Neuronal stem cell (in vitro differentiated cells): ENCODE measurements at regions not wholly inside any gene's neighbourhood (a gene's known extent, or its start where the extent isn't known, plus 50 kb on each side); places are given as distances from the start of the nearest gene placed in this dataset.
A peak's percentile ranks its signal among the peaks of the same experiment; 100 is the strongest.

ENCODE experiments used
- DNase-seq: peaks from one replicate; pipeline ENCODE4 v3.0.0-alpha.2; 2013; ENCODE audit warnings: low spot score
- H2AFZ ChIP-seq: one replicate; pipeline ENCODE4 v1.6.1; 2013; ENCODE audit warnings: mild to moderate bottlenecking, low read length, inconsistent platforms
- H2AK5ac ChIP-seq: 2 replicates; pipeline ENCODE4 v1.6.1; 2013; ENCODE audit warnings: low read depth, mild to moderate bottlenecking, inconsistent platforms, low read length, moderate library complexity, mixed read lengths
- H2BK120ac ChIP-seq: 2 replicates; pipeline ENCODE4 v1.6.1; 2013; ENCODE audit warnings: low read depth, mild to moderate bottlenecking, inconsistent platforms, low read length, moderate library complexity, mixed read lengths
- H2BK12ac ChIP-seq: one replicate; pipeline ENCODE4 v1.6.1; 2013; ENCODE audit warnings: low read length, inconsistent platforms
- H2BK15ac ChIP-seq: 2 replicates; pipeline ENCODE4 v1.6.1; 2013; ENCODE audit warnings: mild to moderate bottlenecking, low read length, inconsistent platforms, mixed read lengths
- H2BK5ac ChIP-seq: one replicate; pipeline ENCODE4 v1.6.1; 2013; ENCODE audit warnings: inconsistent platforms, mild to moderate bottlenecking, low read length, moderate library complexity
- H3K14ac ChIP-seq: one replicate; pipeline ENCODE4 v1.6.1; 2013; ENCODE audit warnings: low read length, inconsistent platforms
- H3K18ac ChIP-seq: 2 replicates; pipeline ENCODE4 v1.6.1; 2013; ENCODE audit warnings: low read length, inconsistent platforms
- H3K23ac ChIP-seq: 2 replicates; pipeline ENCODE4 v1.6.1; 2013; ENCODE audit warnings: low read depth, mild to moderate bottlenecking, mixed read lengths, low read length, inconsistent platforms; ENCODE audit not compliant: poor library complexity
- H3K27ac ChIP-seq: replicated peaks from 3 replicates; pipeline ENCODE4 v1.5.1; 2013; ENCODE audit warnings: low read length, inconsistent platforms
- H3K27me3 ChIP-seq, 3 experiments: 2 replicates each; pipeline ENCODE4 v1.6.1; 2013; ENCODE audit warnings: low read length in 3 of 3, mild to moderate bottlenecking in 2 of 3, inconsistent platforms in 1 of 3, low read depth in 1 of 3, mixed read lengths in 1 of 3, moderate library complexity in 1 of 3; ENCODE audit not compliant: control insufficient read depth in 3 of 3, insufficient read depth in 3 of 3
- H3K36me3 ChIP-seq, 2 donors: replicated peaks in 1 of 2; 2 replicates each; pipeline ENCODE4 v1.6.1; 2013; ENCODE audit warnings: low read length in 2 of 2; ENCODE audit not compliant: control insufficient read depth in 2 of 2, insufficient read depth in 2 of 2
- H3K4ac ChIP-seq: 2 replicates; pipeline ENCODE4 v1.6.1; 2013; ENCODE audit warnings: inconsistent platforms, mild to moderate bottlenecking, low read length, moderate library complexity
- H3K4me1 ChIP-seq, 2 donors: 1 replicate in 1 of 2; 2 replicates in 1 of 2; pipeline ENCODE4 v1.6.1; 2013; ENCODE audit warnings: low read length in 2 of 2, low read depth in 1 of 2; ENCODE audit not compliant: control insufficient read depth in 2 of 2, insufficient read depth in 1 of 2
- H3K4me2 ChIP-seq: one replicate; pipeline ENCODE4 v1.6.1; 2013; ENCODE audit warnings: mild to moderate bottlenecking, low read length, inconsistent platforms; ENCODE audit not compliant: insufficient read depth, poor library complexity, severe bottlenecking
- H3K4me3 ChIP-seq, 2 donors: 2 replicates each; pipeline ENCODE4 v1.5.1; 2013; ENCODE audit warnings: low read length in 2 of 2, mild to moderate bottlenecking in 2 of 2, inconsistent platforms in 1 of 2, moderate library complexity in 1 of 2
- H3K79me1 ChIP-seq: one replicate; pipeline ENCODE4 v1.6.1; 2013; ENCODE audit warnings: low read depth, mild to moderate bottlenecking, inconsistent platforms, low read length, moderate library complexity
- H3K9ac ChIP-seq: one replicate; pipeline ENCODE4 v1.6.1; 2013; ENCODE audit warnings: mild to moderate bottlenecking, low read depth, low read length, inconsistent platforms; ENCODE audit not compliant: poor library complexity
- H3K9me3 ChIP-seq, 2 donors: replicated peaks in 1 of 2; 2 replicates each; pipeline versions ENCODE3 to v1.6.1; 2013; ENCODE audit warnings: low read length in 2 of 2, mild to moderate bottlenecking in 2 of 2, inconsistent platforms in 1 of 2, low read depth in 1 of 2, mixed read lengths in 1 of 2, moderate library complexity in 1 of 2; ENCODE audit not compliant: control insufficient read depth in 2 of 2, insufficient read depth in 1 of 2
- H4K8ac ChIP-seq: one replicate; pipeline ENCODE4 v1.6.1; 2013; ENCODE audit warnings: low read depth, mild to moderate bottlenecking, inconsistent platforms, low read length, moderate library complexity
- H4K91ac ChIP-seq: one replicate; pipeline ENCODE4 v1.6.1; 2013; ENCODE audit warnings: low read length, low read depth, mild to moderate bottlenecking, inconsistent platforms; ENCODE audit not compliant: poor library complexity
- WGBS, 2 donors: extraction: QIAGEN DNeasy Blood & Tissue Kit; methylation state at CpG; one replicate each; pipeline ENCODE4 v1.1.7; 2013; ENCODE audit warnings: missing lambda C conversion rate in 2 of 2, mixed read lengths in 1 of 2; ENCODE audit not compliant: insufficient read length in 2 of 2, insufficient replicate concordance in 1 of 2; ENCODE audit errors: extremely low coverage in 2 of 2; 5-methylcytosine and 5-hydroxymethylcytosine counted together

DNA sequence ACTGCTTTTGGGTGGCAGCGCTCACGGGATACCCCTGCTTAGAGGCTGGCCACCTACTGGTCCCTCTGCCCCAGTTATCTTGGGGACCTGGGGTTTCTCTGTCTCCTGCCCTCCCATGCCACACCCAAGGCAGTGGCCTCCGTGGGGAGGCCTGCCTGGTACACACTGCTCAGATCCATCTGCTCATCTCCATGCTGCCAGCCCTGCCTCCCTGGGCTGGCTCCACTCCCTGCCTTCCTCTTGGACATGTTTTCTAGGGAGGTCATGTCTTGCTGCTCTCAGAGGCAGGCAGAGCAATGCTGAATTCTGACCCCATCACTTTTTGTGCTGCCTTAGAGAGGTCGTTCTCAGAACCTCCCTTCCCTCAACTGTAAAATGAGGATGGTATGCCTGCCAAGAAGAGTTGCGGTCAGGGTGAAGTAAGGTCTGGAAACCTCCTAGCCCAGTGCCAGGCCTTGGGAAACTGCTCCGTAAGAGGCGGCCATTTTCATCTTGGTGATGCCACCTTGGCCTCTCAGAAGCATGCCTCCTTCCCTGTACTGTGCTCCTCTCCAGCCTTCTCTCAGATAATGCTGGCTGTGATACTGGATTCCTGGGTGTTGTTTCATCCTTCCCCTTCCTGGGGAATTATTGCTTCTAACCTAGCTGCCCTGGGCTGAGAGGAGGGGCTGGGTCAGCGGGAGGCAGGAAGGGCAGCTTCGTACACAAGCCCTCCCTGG lies 186.4 kb upstream of the ZBED5 start:
- no peak overlapping the region for H3K4me3 ChIP-seq
- no peak overlapping the region for H2BK15ac ChIP-seq
- H4K8ac ChIP-seq, result no peak overlapping the region
- no peak for DNase-seq
- no peak overlapping the region for H3K27ac ChIP-seq
- H3K4me2 ChIP-seq, result no peak overlapping the region
- H2AFZ ChIP-seq, result no peak overlapping the region
- H3K14ac ChIP-seq, result no peak overlapping the region
- H3K79me1 ChIP-seq, result no peaks in the 10 kb centered on the region
- H3K36me3 ChIP-seq, result peaks cover 0 to 2% of the 10 kb centered on the region in 2 donors
- H3K18ac ChIP-seq, result no peak overlapping the region
- H4K91ac ChIP-seq, result no peak overlapping the region
- no peak overlapping the region for H2BK5ac ChIP-seq
- no peak overlapping the region for H3K23ac ChIP-seq
- WGBS, 2 donors, result no CpG with 5 or more reads among the region's 9 CpGs
- no peaks in the 10 kb centered on the region for H3K9me3 ChIP-seq
- H3K27me3 ChIP-seq, result peaks cover 0 to 3% (median 0%) of the 10 kb centered on the region in 3 experiments
- H3K4ac ChIP-seq, result peak overlapping the region; percentile 66
- no peak overlapping the region for H2BK120ac ChIP-seq
- no peak overlapping the region for H3K9ac ChIP-seq
- H3K4me1 ChIP-seq, result peaks cover 0 to 10% of the 10 kb centered on the region in 2 donors
- H2AK5ac ChIP-seq, result no peak overlapping the region
- H2BK12ac ChIP-seq, result no peak overlapping the region

- no peak overlapping the region for H3K18ac ChIP-seq
- H3K79me1 ChIP-seq, result no peaks in the 10 kb centered on the region
- H3K14ac ChIP-seq, result no peak overlapping the region
- no peak overlapping the region for H3K27ac ChIP-seq
- H3K4me3 ChIP-seq, result no peak overlapping the region
- no peak overlapping the region for H2BK120ac ChIP-seq
- H2BK15ac ChIP-seq, result no peak overlapping the region
- H3K36me3 ChIP-seq, result no peaks in the 10 kb centered on the region
- H3K4me2 ChIP-seq, result no peak overlapping the region
- no peak overlapping the region for H3K23ac ChIP-seq
- H2BK12ac ChIP-seq, result no peak overlapping the region
- DNase-seq, result no peak
- no peak overlapping the region for H4K91ac ChIP-seq
- no peak overlapping the region for H3K9ac ChIP-seq
- H4K8ac ChIP-seq, result no peak overlapping the region
- H3K4ac ChIP-seq, result no peak overlapping the region
- H3K27me3 ChIP-seq, result peaks cover 0 to 3% (median 0%) of the 10 kb centered on the region in 3 experiments
- no peak overlapping the region for H2AFZ ChIP-seq
- no peak overlapping the region for H2AK5ac ChIP-seq
- H2BK5ac ChIP-seq, result no peak overlapping the region
- peaks cover 0 to 16% of the 10 kb centered on the region in 2 donors for H3K4me1 ChIP-seq
- no peaks in the 10 kb centered on the region for H3K9me3 ChIP-seq
- no CpG with 5 or more reads among the region's 3 CpGs for WGBS, 2 donors
These were observed 185.9 kb upstream of the ZBED5 start for GRCh38 chr11:11043721-11044120.

- Histone ChIP-seq H3K4me1 (peaks cover 0 to 19% of the 10 kb centered on the region in 2 donors), H2BK15ac (no peak overlapping the region)
- DNase-seq, result no peak
These were observed 181.5 kb upstream of the ZBED5 start for GRCh38 chr11:11039208-11039965.

DNA sequence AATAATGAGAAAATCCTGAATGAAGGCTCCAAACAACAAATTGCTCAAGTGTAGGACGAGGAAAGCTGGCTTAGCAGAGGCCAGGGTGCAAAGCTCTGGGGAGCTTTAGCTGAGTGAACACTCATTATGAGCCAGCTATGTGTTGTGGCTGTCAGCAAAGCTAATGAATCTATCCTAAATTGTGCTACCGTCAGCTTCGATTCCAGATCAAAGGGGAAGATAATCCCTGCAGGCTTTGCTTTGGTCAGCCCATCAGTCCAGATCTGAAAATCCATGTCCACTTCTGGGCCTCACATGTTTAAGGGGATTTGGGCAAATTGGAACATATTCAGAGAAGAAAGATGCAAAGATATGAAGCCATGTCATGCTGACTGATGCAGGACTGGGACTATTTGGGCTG lies 180.9 kb upstream of the ZBED5 start:
- no peak overlapping the region for H3K23ac ChIP-seq
- no peak overlapping the region for H4K91ac ChIP-seq
- no peak overlapping the region for H2BK15ac ChIP-seq
- no peaks in the 10 kb centered on the region for H3K79me1 ChIP-seq
- H3K4me3 ChIP-seq, result no peak overlapping the region
- no peaks in the 10 kb centered on the region for H3K27me3 ChIP-seq
- H3K4me2 ChIP-seq, result no peak overlapping the region
- H2BK5ac ChIP-seq, result no peak overlapping the region
- WGBS, 2 donors, result no CpG with 5 or more reads among the region's 3 CpGs
- H3K36me3 ChIP-seq, result no peaks in the 10 kb centered on the region
- H3K14ac ChIP-seq, result no peak overlapping the region
- no peak overlapping the region for H3K27ac ChIP-seq
- no peak overlapping the region for H3K4ac ChIP-seq
- no peak overlapping the region for H2BK12ac ChIP-seq
- H3K18ac ChIP-seq, result peak overlapping the region; percentile 28
- peaks cover 0 to 19% of the 10 kb centered on the region in 2 donors for H3K4me1 ChIP-seq
- no peak overlapping the region for H2AFZ ChIP-seq
- no peak overlapping the region for H3K9ac ChIP-seq
- H2BK120ac ChIP-seq, result no peak overlapping the region
- no peaks in the 10 kb centered on the region for H3K9me3 ChIP-seq
- no peak overlapping the region for H2AK5ac ChIP-seq
- DNase-seq, result no peak
- H4K8ac ChIP-seq, result no peak overlapping the region

More at GRCh38 chr11:11039208-11039965, 181.5 kb upstream of the ZBED5 start:
- Histone ChIP-seq H3K23ac (no peak overlapping the region), H2BK5ac (no peak overlapping the region), H3K27ac (no peak overlapping the region), H3K27me3 (no peaks in the 10 kb centered on the region), H2AK5ac (no peak overlapping the region), H3K4me3 (no peak overlapping the region), H3K9me3 (no peaks in the 10 kb centered on the region), H2BK120ac (no peak overlapping the region), H4K91ac (no peak overlapping the region), H2AFZ (no peak overlapping the region), H3K4ac (no peak overlapping the region), H3K9ac (no peak overlapping the region), H4K8ac (no peak overlapping the region), H2BK12ac (no peak overlapping the region), H3K14ac (no peak overlapping the region), H3K18ac (no peak overlapping the region), H3K36me3 (no peaks in the 10 kb centered on the region), H3K4me2 (no peak overlapping the region), H3K79me1 (no peaks in the 10 kb centered on the region)
- WGBS, 2 donors, result no CpG with 5 or more reads among the region's 5 CpGs
